A204.1 (cell line): ENCODE measurements at regions not wholly inside any gene's neighbourhood (a gene's known extent, or its start where the extent isn't known, plus 50 kb on each side); places are given as distances from the start of the nearest gene placed in this dataset.

Source experiments
- FAIRE-seq: peaks from 2 replicates; lab custom pipeline; 2012; peaks lifted over from hg19 to GRCh38; lab: Jason Lieb, UNC

GRCh38 chr10:126783806-126784557 is 113.5 kb upstream of the C10orf90 start:
- no peak for FAIRE-seq

- FAIRE-seq, result no peak
Observed at GRCh38 chr10:126787201-126787600, 116.7 kb upstream of the C10orf90 start.

GRCh38 chr10:126795318-126795717 is 109.9 kb upstream of the DOCK1 start:
- FAIRE-seq, result no peak

GRCh38 chr10:126798649-126799048 is 106.6 kb upstream of the DOCK1 start:
- FAIRE-seq, result no peak

GRCh38 chr10:126803394-126803793 is 101.8 kb upstream of the DOCK1 start:
- FAIRE-seq, result no peak

GRCh38 chr10:126804396-126804795 is 100.8 kb upstream of the DOCK1 start:
- FAIRE-seq, result no peak

GRCh38 chr10:126806498-126806897 is 98.7 kb upstream of the DOCK1 start:
- FAIRE-seq, result no peak

- no peak for FAIRE-seq
Observed at GRCh38 chr10:126806991-126807702, 98.1 kb upstream of the DOCK1 start.

GRCh38 chr10:126808103-126808502 is 97.1 kb upstream of the DOCK1 start:
- no peak for FAIRE-seq

GRCh38 chr10:126813432-126813831 is 91.8 kb upstream of the DOCK1 start:
- FAIRE-seq, result no peak

- FAIRE-seq, result no peak
Observed at GRCh38 chr10:126833542-126833941, 71.7 kb upstream of the DOCK1 start.

GRCh38 chr10:126836009-126836408 is 69.2 kb upstream of the DOCK1 start:
- FAIRE-seq, result no peak

- FAIRE-seq, result no peak
Observed at GRCh38 chr10:126838316-126838715, 66.9 kb upstream of the DOCK1 start.

GRCh38 chr10:126839094-126839761 is 66.0 kb upstream of the DOCK1 start:
- FAIRE-seq, result no peak

- no peak for FAIRE-seq
Observed at GRCh38 chr10:126840576-126841135, 64.6 kb upstream of the DOCK1 start.

- no peak for FAIRE-seq
Observed at GRCh38 chr10:126841341-126841895, 63.8 kb upstream of the DOCK1 start.

GRCh38 chr10:126842356-126842755 is 62.9 kb upstream of the DOCK1 start:
- FAIRE-seq, result no peak

- FAIRE-seq, result no peak
Observed at GRCh38 chr10:126842836-126843235, 62.4 kb upstream of the DOCK1 start.

GRCh38 chr10:126843299-126843934 is 61.8 kb upstream of the DOCK1 start:
- FAIRE-seq, result no peak

GRCh38 chr10:126844406-126844805 is 60.8 kb upstream of the DOCK1 start:
- FAIRE-seq, result no peak

GRCh38 chr10:126846469-126846868 is 58.8 kb upstream of the DOCK1 start:
- no peak for FAIRE-seq

- no peak for FAIRE-seq
Observed at GRCh38 chr10:126846959-126847358, 58.3 kb upstream of the DOCK1 start.
